CD4-positive, alpha-beta T cell (primary cell): ENCODE measurements at regions not wholly inside any gene's neighbourhood (a gene's known extent, or its start where the extent isn't known, plus 50 kb on each side); places are given as distances from the start of the nearest gene placed in this dataset.

Experiments
- ATAC-seq: fragments of 200-7000 bp; cut with Tn5 transposase; one replicate; pipeline ENCODE4 v1.10.0; 2022; ENCODE audit warnings: mild to moderate bottlenecking; ENCODE audit not compliant: poor library complexity
- CTCF ChIA-PET: fragments of 350-600 bp; sonication (Branson Sonifier 250); formaldehyde crosslinking; loops from one replicate; lab custom pipeline; 2021; ENCODE audit warnings: antibody characterized with exemption, inconsistent platforms; lab: Charles Lee
- POLR2A ChIA-PET: fragments of 350-600 bp; sonication (Branson Sonifier 250); formaldehyde crosslinking; loops from one replicate; lab custom pipeline; 2021; ENCODE audit warnings: antibody characterized with exemption, inconsistent platforms; lab: Charles Lee
- DNase-seq, 14 experiments: peaks; one replicate each; pipeline ENCODE4 v3.0.0-alpha.2; 2013 to 2020; ENCODE audit warnings: mixed read lengths in 2 of 14
- H3K27ac ChIP-seq, 2 donors: one replicate each; pipeline versions ENCODE4 v1.5.1 to v1.7.0; 2013; ENCODE audit warnings: low read length in 2 of 2, low read depth in 1 of 2, mild to moderate bottlenecking in 1 of 2
- H3K27me3 ChIP-seq, 2 experiments: 1 replicate in 1 of 2; 2 replicates in 1 of 2; pipeline versions ENCODE4 v1.6.1 to v1.7.0; 2013; ENCODE audit warnings: low read length in 2 of 2, control low read depth in 1 of 2, mild to moderate bottlenecking in 1 of 2, moderate library complexity in 1 of 2; ENCODE audit not compliant: insufficient read depth in 2 of 2, control insufficient read depth in 1 of 2
- H3K36me3 ChIP-seq: one replicate; pipeline ENCODE4 v1.6.1; 2013; ENCODE audit warnings: low read length, control low read depth; ENCODE audit not compliant: insufficient read depth
- H3K4me1 ChIP-seq: one replicate; pipeline ENCODE4 v1.6.1; 2013; ENCODE audit warnings: low read length, control low read depth; ENCODE audit not compliant: insufficient read depth
- H3K4me3 ChIP-seq: one replicate; pipeline ENCODE4 v1.5.1; 2013; ENCODE audit warnings: mild to moderate bottlenecking, low read length, moderate library complexity
- H3K9me3 ChIP-seq, 2 experiments: 1 replicate in 1 of 2; 2 replicates in 1 of 2; pipeline versions ENCODE4 v1.6.1 to v1.7.0; 2013; ENCODE audit warnings: low read length in 2 of 2, mild to moderate bottlenecking in 2 of 2, control low read depth in 1 of 2, moderate library complexity in 1 of 2; ENCODE audit not compliant: control insufficient read depth in 1 of 2, insufficient read depth in 1 of 2
- H3K27ac Mint-ChIP-seq: one replicate; pipeline ENCODE4 v1.8.0; 2020; ENCODE audit warnings: mixed read lengths
- H3K27me3 Mint-ChIP-seq: one replicate; pipeline ENCODE4 v1.8.0; 2021; ENCODE audit warnings: mixed read lengths
- H3K36me3 Mint-ChIP-seq: one replicate; pipeline ENCODE4 v1.8.0; 2021; ENCODE audit warnings: low read depth, mixed read lengths
- H3K4me1 Mint-ChIP-seq: one replicate; pipeline ENCODE4 v1.8.0; 2021; ENCODE audit warnings: low read depth, mixed read lengths
- H3K4me3 Mint-ChIP-seq: one replicate; pipeline ENCODE4 v1.8.0; 2020; ENCODE audit warnings: mild to moderate bottlenecking, mixed read lengths
- H3K9me3 Mint-ChIP-seq: one replicate; pipeline ENCODE4 v1.8.0; 2020; ENCODE audit warnings: mixed read lengths
- CTCF ChIP-seq: fragments of 200-600 bp; IDR thresholded peaks from one replicate; pipeline ENCODE4 v1.8.0; 2022; ENCODE audit warnings: antibody characterized with exemption, mild to moderate bottlenecking
- intact Hi-C, 2 experiments: fragments of 100-400 bp; cut with DNase I in 1 of 2; cut with micrococcal nuclease in 1 of 2; formaldehyde crosslinking; loops; one replicate each; pipeline versions ENCODE4 v1.15.1 to v1.9.0; 2023 to 2025; cut with DNase I, micrococcal nuclease

GRCh38 chr6:43893073-43893472, 123.1 kb downstream of the VEGFA start:
- Mint-ChIP-seq H3K9me3 (no peaks in the 10 kb centered on the region), H3K27ac (no peak overlapping the region), H3K4me3 (no peak overlapping the region), H3K36me3 (no peaks in the 10 kb centered on the region), H3K4me1 (peaks cover 7% of the 10 kb centered on the region), H3K27me3 (peaks cover 28% of the 10 kb centered on the region)
- no peak for TF ChIP-seq CTCF
- DNase-seq = no peak
- peaks cover 4 to 10% of the 10 kb centered on the region in 2 experiments for H3K27me3 ChIP-seq
- no peaks in the 10 kb centered on the region for H3K36me3 ChIP-seq
- CTCF ChIA-PET = no interaction called here
- ATAC-seq = no peak
- H3K9me3 ChIP-seq = no peaks in the 10 kb centered on the region
- H3K27ac ChIP-seq = no peak overlapping the region
- intact Hi-C loops = no loop called here
- no peak overlapping the region for H3K4me3 ChIP-seq
- POLR2A ChIA-PET = no interaction called here
- H3K4me1 ChIP-seq = peaks cover 4% of the 10 kb centered on the region

GRCh38 chr6:43891072-43891870, 121.3 kb downstream of the VEGFA start:
- Mint-ChIP-seq H3K4me1 (peaks cover 7% of the 10 kb centered on the region), H3K9me3 (no peaks in the 10 kb centered on the region), H3K36me3 (no peaks in the 10 kb centered on the region), H3K4me3 (no peak overlapping the region), H3K27ac (no peak overlapping the region), H3K27me3 (peaks cover 31% of the 10 kb centered on the region)
- POLR2A ChIA-PET = no interaction called here
- no peak for ATAC-seq
- intact Hi-C loops = no loop called here
- peaks cover 4% of the 10 kb centered on the region for H3K4me1 ChIP-seq
- H3K36me3 ChIP-seq = no peaks in the 10 kb centered on the region
- H3K27ac ChIP-seq = no peak overlapping the region
- TF ChIP-seq CTCF = no peak
- H3K4me3 ChIP-seq = no peak overlapping the region
- no peaks in the 10 kb centered on the region for H3K9me3 ChIP-seq
- CTCF ChIA-PET = no interaction called here
- no peak for DNase-seq
- peaks cover 4 to 10% of the 10 kb centered on the region in 2 experiments for H3K27me3 ChIP-seq

- Mint-ChIP-seq H3K4me1 (peaks cover 7% of the 10 kb centered on the region), H3K4me3 (no peak overlapping the region), H3K27me3 (peaks cover 31% of the 10 kb centered on the region), H3K27ac (no peak overlapping the region), H3K9me3 (no peaks in the 10 kb centered on the region), H3K36me3 (no peaks in the 10 kb centered on the region)
- POLR2A ChIA-PET = no interaction called here
- intact Hi-C loops = no loop called here
- Histone ChIP-seq H3K4me3 (no peak overlapping the region), H3K9me3 (no peaks in the 10 kb centered on the region), H3K36me3 (no peaks in the 10 kb centered on the region), H3K27me3 (peaks cover 4 to 10% of the 10 kb centered on the region in 2 experiments), H3K4me1 (peaks cover 4% of the 10 kb centered on the region), H3K27ac (no peak overlapping the region)
- no peak for DNase-seq
- TF ChIP-seq CTCF = no peak
- CTCF ChIA-PET = no interaction called here
- no peak for ATAC-seq
Observed at GRCh38 chr6:43890197-43891062, 120.4 kb downstream of the VEGFA start.
